ENCODE measurements at regions not wholly inside any gene's neighbourhood (a gene's known extent, or its start where the extent isn't known, plus 50 kb on each side); places are given as distances from the start of the nearest gene placed in this dataset.

DNA sequence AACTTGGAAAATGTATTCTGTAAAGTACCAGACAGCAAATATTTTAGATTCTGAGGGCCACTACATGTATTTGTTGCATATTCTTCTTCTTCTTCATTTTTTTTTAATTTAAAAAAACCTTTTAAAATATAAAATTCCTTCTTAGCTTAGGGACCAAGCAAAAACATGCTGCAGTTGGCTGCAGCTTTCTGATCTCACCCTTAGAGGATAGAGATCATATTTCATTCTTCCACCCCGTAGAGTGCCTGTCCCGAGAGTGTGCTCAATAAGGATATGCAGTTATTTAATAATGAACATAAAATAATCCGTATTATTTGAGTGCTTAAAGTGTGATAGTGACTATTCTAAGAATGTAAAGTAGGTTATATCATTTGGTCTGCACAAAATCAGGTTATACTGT lies 204.2 kb upstream of the CD180 start:
- no peaks in the 10 kb centered on the region for H3K9me3 ChIP-seq (ENCODE audit: low read depth)
- no peak overlapping the region for H3K4me2 ChIP-seq
- no peaks in the 10 kb centered on the region for H3K36me3 ChIP-seq (replicated peaks; ENCODE audit: insufficient read depth, low read depth)
- peaks cover 6% of the 10 kb centered on the region for H3K4me1 ChIP-seq (ENCODE audit: insufficient read depth)
- no peak overlapping the region for H3K27ac ChIP-seq
- H4K20me1 ChIP-seq (ENCODE audit: insufficient read depth, poor library complexity, severe bottlenecking), result no peaks in the 10 kb centered on the region
- no peaks in the 10 kb centered on the region for H3K27me3 ChIP-seq
- TF ChIP-seq EZH2 (IDR thresholded peaks at IDR 0.05; ENCODE audit: borderline replicate concordance) (no peak), EZH2phosphoT487 (IDR thresholded peaks at IDR 0.05; ENCODE audit: low read depth, severe bottlenecking, unreplicated experiment) (no peak)
- TF ChIP-seq, protein P1, sequence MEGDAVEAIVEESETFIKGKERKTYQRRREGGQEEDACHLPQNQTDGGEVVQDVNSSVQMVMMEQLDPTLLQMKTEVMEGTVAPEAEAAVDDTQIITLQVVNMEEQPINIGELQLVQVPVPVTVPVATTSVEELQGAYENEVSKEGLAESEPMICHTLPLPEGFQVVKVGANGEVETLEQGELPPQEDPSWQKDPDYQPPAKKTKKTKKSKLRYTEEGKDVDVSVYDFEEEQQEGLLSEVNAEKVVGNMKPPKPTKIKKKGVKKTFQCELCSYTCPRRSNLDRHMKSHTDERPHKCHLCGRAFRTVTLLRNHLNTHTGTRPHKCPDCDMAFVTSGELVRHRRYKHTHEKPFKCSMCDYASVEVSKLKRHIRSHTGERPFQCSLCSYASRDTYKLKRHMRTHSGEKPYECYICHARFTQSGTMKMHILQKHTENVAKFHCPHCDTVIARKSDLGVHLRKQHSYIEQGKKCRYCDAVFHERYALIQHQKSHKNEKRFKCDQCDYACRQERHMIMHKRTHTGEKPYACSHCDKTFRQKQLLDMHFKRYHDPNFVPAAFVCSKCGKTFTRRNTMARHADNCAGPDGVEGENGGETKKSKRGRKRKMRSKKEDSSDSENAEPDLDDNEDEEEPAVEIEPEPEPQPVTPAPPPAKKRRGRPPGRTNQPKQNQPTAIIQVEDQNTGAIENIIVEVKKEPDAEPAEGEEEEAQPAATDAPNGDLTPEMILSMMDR (IDR thresholded peaks at IDR 0.05; ENCODE audit: poor library complexity), result no peak
- DNase-seq (ENCODE audit: low spot score), result no peak
- 52% methylated on average over 3 of the region's 3 CpGs for WGBS (ENCODE audit: low lambda C conversion rate, missing lambda C conversion rate)
- no peak overlapping the region for H2AFZ ChIP-seq
- H3K9me2 ChIP-seq (replicated peaks; ENCODE audit: insufficient read depth), result no peaks in the 10 kb centered on the region
- no peaks in the 10 kb centered on the region for H3K79me2 ChIP-seq
- no peak overlapping the region for H3K4me3 ChIP-seq

DNA sequence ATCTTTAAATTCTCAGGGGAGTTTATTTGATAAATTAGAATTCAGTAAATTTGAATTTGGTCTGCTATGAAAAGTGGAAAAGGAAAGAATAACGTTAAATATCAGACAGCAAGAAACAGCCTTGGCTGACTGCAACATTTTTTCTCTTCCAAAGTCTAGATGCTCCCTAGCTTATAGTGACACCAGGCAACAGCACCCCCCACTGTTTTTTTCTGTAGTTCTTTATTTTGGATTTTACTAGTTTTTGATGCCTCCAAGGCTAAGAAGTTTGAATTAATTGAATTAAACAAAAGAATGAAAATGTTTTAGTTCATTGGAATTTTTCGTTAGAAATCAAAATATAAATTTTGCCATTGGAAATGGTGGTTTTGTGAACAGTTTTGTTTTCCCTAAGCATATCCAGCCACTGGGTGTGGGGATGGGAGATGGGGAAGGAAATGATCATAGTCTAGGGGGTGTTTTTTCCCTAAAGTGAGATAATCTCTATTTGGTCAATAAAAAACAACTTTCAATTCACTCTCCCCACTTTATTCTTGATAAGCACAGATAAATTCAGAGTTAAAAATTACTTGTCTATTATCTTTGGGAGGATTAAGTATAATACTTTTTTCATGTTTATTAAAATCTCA lies 199.3 kb upstream of the CD180 start:
- Histone ChIP-seq H3K4me1 (ENCODE audit: insufficient read depth) (no peaks in the 10 kb centered on the region), H3K79me2 (no peaks in the 10 kb centered on the region), H2AFZ (no peak overlapping the region), H4K20me1 (ENCODE audit: insufficient read depth, poor library complexity, severe bottlenecking) (no peaks in the 10 kb centered on the region), H3K36me3 (replicated peaks; ENCODE audit: insufficient read depth, low read depth) (no peaks in the 10 kb centered on the region), H3K27me3 (no peaks in the 10 kb centered on the region), H3K9me2 (replicated peaks; ENCODE audit: insufficient read depth) (no peaks in the 10 kb centered on the region), H3K4me2 (no peak overlapping the region), H3K27ac (no peak overlapping the region), H3K4me3 (no peak overlapping the region), H3K9me3 (ENCODE audit: low read depth) (no peaks in the 10 kb centered on the region)
- WGBS (ENCODE audit: low lambda C conversion rate, missing lambda C conversion rate), result 47% methylated on average over 2 of the region's 2 CpGs
- no peak for DNase-seq (ENCODE audit: low spot score)
- TF ChIP-seq, protein P1 (IDR thresholded peaks at IDR 0.05; ENCODE audit: poor library complexity), result no peak
- no peak for TF ChIP-seq EZH2phosphoT487 (IDR thresholded peaks at IDR 0.05; ENCODE audit: low read depth, severe bottlenecking, unreplicated experiment)
- no peak for TF ChIP-seq EZH2 (IDR thresholded peaks at IDR 0.05; ENCODE audit: borderline replicate concordance)

DNA sequence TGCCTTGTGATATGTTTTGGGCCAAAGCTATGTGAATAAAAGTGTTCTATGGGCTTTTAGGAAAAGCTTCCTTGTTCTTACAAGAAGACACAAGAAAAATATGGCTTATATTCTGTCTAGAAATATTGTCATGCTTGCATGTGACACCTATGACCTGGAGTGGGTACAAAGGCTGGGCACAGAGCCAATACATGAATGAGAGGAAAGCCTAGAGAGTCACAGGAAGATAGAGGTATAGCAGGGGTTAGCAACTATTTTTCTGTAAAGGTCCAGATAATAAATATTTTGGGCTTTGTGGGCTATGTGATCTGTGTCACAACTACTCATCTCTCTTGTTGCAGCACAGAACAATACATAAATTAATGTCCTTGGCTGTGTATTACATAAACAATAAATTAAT lies 196.6 kb upstream of the CD180 start:
- Histone ChIP-seq H3K27ac (no peak overlapping the region), H3K4me3 (no peak overlapping the region)
- TF ChIP-seq EZH2 (IDR thresholded peaks at IDR 0.05; ENCODE audit: borderline replicate concordance), result no peak
- TF ChIP-seq, protein P1 (IDR thresholded peaks at IDR 0.05; ENCODE audit: poor library complexity), result no peak
- no peak for TF ChIP-seq EZH2phosphoT487 (IDR thresholded peaks at IDR 0.05; ENCODE audit: low read depth, severe bottlenecking, unreplicated experiment)

DNA sequence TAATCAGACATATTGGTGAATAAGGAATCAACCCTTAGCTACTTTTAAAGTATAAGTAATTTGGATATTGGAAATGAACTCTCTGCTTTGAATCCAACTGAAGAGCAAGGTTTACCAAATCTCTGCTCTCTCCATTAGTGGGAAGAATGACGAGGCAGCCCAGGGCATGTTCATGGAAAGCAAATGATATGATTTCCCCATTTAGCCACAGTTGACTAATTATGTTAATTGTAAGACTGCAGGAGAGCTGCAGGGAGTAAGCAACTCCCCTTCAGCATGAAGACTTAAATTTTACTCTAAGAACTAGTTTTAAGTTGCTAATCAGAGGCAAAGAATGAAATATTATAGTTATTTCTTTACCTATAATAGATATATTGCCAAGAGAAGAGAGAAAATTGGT lies 194.3 kb upstream of the CD180 start:
- no peaks in the 10 kb centered on the region for H4K20me1 ChIP-seq (ENCODE audit: insufficient read depth, poor library complexity, severe bottlenecking)
- TF ChIP-seq, protein P1 (IDR thresholded peaks at IDR 0.05; ENCODE audit: poor library complexity), result no peak
- TF ChIP-seq EZH2 (IDR thresholded peaks at IDR 0.05; ENCODE audit: borderline replicate concordance), result no peak
- WGBS (ENCODE audit: low lambda C conversion rate, missing lambda C conversion rate), result 54% methylated on average over 1 of the region's 1 CpG

More for the DNA sequence above, 196.6 kb upstream of the CD180 start:
- Histone ChIP-seq H3K36me3 (replicated peaks; ENCODE audit: insufficient read depth, low read depth) (no peaks in the 10 kb centered on the region), H3K27me3 (no peaks in the 10 kb centered on the region), H3K9me3 (ENCODE audit: low read depth) (no peaks in the 10 kb centered on the region), H2AFZ (no peak overlapping the region), H3K9me2 (replicated peaks; ENCODE audit: insufficient read depth) (no peaks in the 10 kb centered on the region), H3K4me2 (no peak overlapping the region), H3K79me2 (no peaks in the 10 kb centered on the region), H4K20me1 (ENCODE audit: insufficient read depth, poor library complexity, severe bottlenecking) (no peaks in the 10 kb centered on the region), H3K4me1 (ENCODE audit: insufficient read depth) (no peaks in the 10 kb centered on the region)
- DNase-seq (ENCODE audit: low spot score), result no peak

More for the DNA sequence above, 194.3 kb upstream of the CD180 start:
- Histone ChIP-seq H3K9me3 (ENCODE audit: low read depth) (no peaks in the 10 kb centered on the region), H3K4me2 (no peak overlapping the region), H2AFZ (no peak overlapping the region), H3K4me3 (no peak overlapping the region), H3K9me2 (replicated peaks; ENCODE audit: insufficient read depth) (no peaks in the 10 kb centered on the region), H3K79me2 (no peaks in the 10 kb centered on the region), H3K27ac (no peak overlapping the region), H3K27me3 (no peaks in the 10 kb centered on the region), H3K36me3 (replicated peaks; ENCODE audit: insufficient read depth, low read depth) (no peaks in the 10 kb centered on the region), H3K4me1 (ENCODE audit: insufficient read depth) (no peaks in the 10 kb centered on the region)
- DNase-seq (ENCODE audit: low spot score), result no peak

Measured in hepatocyte (in vitro differentiated cells).